ENCODE measurements at regions not wholly inside any gene's neighbourhood (a gene's known extent, or its start where the extent isn't known, plus 50 kb on each side); places are given as distances from the start of the nearest gene placed in this dataset.
A peak's percentile ranks its signal among the peaks of the same experiment; 100 is the strongest.

DNA sequence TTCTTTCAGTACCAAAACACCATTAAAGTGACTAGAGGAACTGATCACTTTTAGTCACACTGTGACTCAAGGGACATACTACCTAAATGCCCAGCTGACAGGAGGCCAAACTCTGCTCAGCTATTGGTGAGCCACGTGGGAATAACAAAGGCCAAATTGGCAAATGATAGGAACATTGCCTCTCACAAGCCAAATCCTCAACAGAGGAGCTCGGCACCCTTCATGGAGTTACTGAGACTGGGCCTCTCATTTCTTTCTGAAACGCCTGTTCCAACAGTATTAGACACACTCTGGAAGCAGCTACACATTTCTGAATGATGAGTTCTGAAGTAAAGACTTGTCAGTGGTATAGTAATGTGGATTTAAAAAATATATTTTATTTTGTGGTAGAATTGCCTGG, 166.0 kb upstream of the COL8A1 start:
- no peak overlapping the region for H3K4me2 ChIP-seq (ENCODE audit: extremely low read depth, insufficient read depth, low read length)
- peak in 1 of 2 donors; percentile 12 for DNase-seq (ENCODE audit: low read depth in 2 of 2)

DNA sequence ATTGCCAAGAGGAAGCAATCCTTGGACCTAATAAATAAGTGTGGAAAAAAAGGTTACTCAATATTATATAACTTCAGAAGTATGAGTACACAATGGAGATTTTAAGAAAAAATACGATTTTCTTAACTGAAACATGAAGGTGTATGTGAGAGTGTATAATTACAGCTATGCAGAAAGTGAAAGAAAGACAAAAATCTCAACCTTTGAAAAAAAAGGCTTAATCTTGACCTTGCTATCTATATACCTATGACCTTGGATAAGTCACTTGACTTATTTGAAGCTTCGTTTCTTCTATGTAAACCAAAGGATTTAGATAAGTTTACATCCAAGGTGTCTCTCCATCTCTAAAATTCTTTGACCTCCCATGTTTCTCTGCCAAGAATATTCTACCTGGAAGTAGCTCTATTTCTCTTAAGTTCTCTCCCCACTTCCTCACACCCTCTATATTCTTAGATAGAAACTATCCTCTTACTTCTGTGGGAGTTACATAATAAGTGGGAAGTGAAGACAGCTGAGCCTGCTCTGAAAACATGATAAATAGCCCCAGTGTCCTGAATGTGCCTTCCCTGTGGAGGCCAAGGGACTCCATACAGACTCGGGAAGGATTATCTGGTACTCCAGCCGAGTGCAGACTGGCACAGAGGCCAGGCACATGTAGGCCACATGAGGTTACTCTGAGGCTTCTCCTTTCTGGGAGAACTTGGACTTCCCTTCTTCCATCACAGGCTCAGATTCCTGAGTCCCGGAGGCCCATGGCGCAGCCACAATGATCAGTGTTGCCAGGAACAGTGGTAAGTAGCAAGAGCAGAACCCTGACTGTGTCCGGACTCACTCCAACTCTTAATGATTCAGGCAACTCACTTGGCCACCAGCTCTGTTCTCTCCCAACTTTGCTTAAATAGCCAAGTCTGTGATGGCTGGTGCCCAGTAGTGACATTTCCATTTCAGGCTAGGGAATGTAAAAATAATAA, 166.8 kb upstream of the COL8A1 start:
- TF ChIP-seq, protein P1, sequence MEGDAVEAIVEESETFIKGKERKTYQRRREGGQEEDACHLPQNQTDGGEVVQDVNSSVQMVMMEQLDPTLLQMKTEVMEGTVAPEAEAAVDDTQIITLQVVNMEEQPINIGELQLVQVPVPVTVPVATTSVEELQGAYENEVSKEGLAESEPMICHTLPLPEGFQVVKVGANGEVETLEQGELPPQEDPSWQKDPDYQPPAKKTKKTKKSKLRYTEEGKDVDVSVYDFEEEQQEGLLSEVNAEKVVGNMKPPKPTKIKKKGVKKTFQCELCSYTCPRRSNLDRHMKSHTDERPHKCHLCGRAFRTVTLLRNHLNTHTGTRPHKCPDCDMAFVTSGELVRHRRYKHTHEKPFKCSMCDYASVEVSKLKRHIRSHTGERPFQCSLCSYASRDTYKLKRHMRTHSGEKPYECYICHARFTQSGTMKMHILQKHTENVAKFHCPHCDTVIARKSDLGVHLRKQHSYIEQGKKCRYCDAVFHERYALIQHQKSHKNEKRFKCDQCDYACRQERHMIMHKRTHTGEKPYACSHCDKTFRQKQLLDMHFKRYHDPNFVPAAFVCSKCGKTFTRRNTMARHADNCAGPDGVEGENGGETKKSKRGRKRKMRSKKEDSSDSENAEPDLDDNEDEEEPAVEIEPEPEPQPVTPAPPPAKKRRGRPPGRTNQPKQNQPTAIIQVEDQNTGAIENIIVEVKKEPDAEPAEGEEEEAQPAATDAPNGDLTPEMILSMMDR (conservative IDR thresholded peaks at IDR 0.05 in 1 of 2, IDR thresholded peaks at IDR 0.05 in 1 of 2; ENCODE audit: low read depth in 1 of 2, low read length in 2 of 2) = no peak
- H3K4me3 ChIP-seq (replicated peaks in 1 of 4; ENCODE audit: control extremely low read depth in 1 of 4, insufficient read depth in 1 of 4, low read depth in 3 of 4, low read length in 4 of 4) = no peak overlapping the region
- no peak overlapping the region for H3K27ac ChIP-seq (ENCODE audit: insufficient read depth, low read length)
- H3K79me2 ChIP-seq (ENCODE audit: control insufficient read depth, insufficient read depth, low read length) = no peaks in the 10 kb centered on the region
- H3K36me3 ChIP-seq (ENCODE audit: control insufficient read depth, insufficient read depth, low read length) = no peaks in the 10 kb centered on the region
- H3K9me3 ChIP-seq (ENCODE audit: control insufficient read depth, insufficient read depth, low read depth, low read length) = no peaks in the 10 kb centered on the region
- H3K9ac ChIP-seq (ENCODE audit: insufficient read depth, low read length) = no peak overlapping the region
- H3K4me2 ChIP-seq (ENCODE audit: extremely low read depth, insufficient read depth, low read length) = no peak overlapping the region
- H2AFZ ChIP-seq (ENCODE audit: low read length) = no peak overlapping the region
- no peak for DNase-seq (ENCODE audit: low read depth in 2 of 2)
- no peaks in the 10 kb centered on the region for H4K20me1 ChIP-seq (ENCODE audit: control insufficient read depth, extremely low read depth, insufficient read depth, low read length)
- no peaks in the 10 kb centered on the region for H3K27me3 ChIP-seq (ENCODE audit: control insufficient read depth, insufficient read depth, low read length)
- peaks cover 2% of the 10 kb centered on the region for H3K4me1 ChIP-seq (ENCODE audit: control insufficient read depth, extremely low read depth, insufficient read depth, low read length)

More for the DNA sequence above, 166.0 kb upstream of the COL8A1 start:
- Histone ChIP-seq H3K36me3 (ENCODE audit: control insufficient read depth, insufficient read depth, low read length) (no peaks in the 10 kb centered on the region), H3K4me1 (ENCODE audit: control insufficient read depth, extremely low read depth, insufficient read depth, low read length) (peaks cover 2% of the 10 kb centered on the region), H3K79me2 (ENCODE audit: control insufficient read depth, insufficient read depth, low read length) (no peaks in the 10 kb centered on the region), H2AFZ (ENCODE audit: low read length) (no peak overlapping the region), H3K27ac (ENCODE audit: insufficient read depth, low read length) (no peak overlapping the region), H3K27me3 (ENCODE audit: control insufficient read depth, insufficient read depth, low read length) (no peaks in the 10 kb centered on the region), H3K9ac (ENCODE audit: insufficient read depth, low read length) (no peak overlapping the region), H4K20me1 (ENCODE audit: control insufficient read depth, extremely low read depth, insufficient read depth, low read length) (no peaks in the 10 kb centered on the region), H3K9me3 (ENCODE audit: control insufficient read depth, insufficient read depth, low read depth, low read length) (no peaks in the 10 kb centered on the region), H3K4me3 (replicated peaks in 1 of 4; ENCODE audit: control extremely low read depth in 1 of 4, insufficient read depth in 1 of 4, low read depth in 3 of 4, low read length in 4 of 4) (no peak overlapping the region)
- no peak for TF ChIP-seq EZH2 (IDR thresholded peaks at IDR 0.05; ENCODE audit: low read length, missing control alignments)
- TF ChIP-seq, protein P1 (conservative IDR thresholded peaks at IDR 0.05 in 1 of 2, IDR thresholded peaks at IDR 0.05 in 1 of 2; ENCODE audit: low read depth in 1 of 2, low read length in 2 of 2) = no peak

DNA sequence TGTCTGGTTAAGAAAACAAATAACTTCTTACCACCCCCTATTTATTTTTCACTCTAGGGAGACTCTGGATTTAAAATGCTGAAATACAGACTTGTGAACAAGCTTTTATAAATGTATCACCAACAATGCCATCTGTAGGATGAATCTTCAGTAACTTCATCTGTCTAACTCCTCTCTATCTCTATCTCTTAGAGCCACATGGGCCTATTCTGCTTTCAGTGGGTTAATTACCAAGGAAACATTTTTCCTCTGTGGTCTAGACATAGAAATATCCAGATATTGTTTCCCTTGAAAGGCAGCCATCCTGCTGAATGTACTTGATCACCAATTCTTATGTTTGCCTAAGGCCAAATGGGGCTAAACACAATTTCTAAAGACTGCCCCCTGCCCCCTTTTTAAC, 167.6 kb upstream of the COL8A1 start:
- Histone ChIP-seq H3K9me3 (ENCODE audit: control insufficient read depth, insufficient read depth, low read depth, low read length) (no peaks in the 10 kb centered on the region), H3K36me3 (ENCODE audit: control insufficient read depth, insufficient read depth, low read length) (no peaks in the 10 kb centered on the region), H2AFZ (ENCODE audit: low read length) (no peak overlapping the region), H3K79me2 (ENCODE audit: control insufficient read depth, insufficient read depth, low read length) (no peaks in the 10 kb centered on the region), H3K27ac (ENCODE audit: insufficient read depth, low read length) (no peak overlapping the region), H3K4me1 (ENCODE audit: control insufficient read depth, extremely low read depth, insufficient read depth, low read length) (peaks cover 2% of the 10 kb centered on the region), H4K20me1 (ENCODE audit: control insufficient read depth, extremely low read depth, insufficient read depth, low read length) (no peaks in the 10 kb centered on the region), H3K4me2 (ENCODE audit: extremely low read depth, insufficient read depth, low read length) (no peak overlapping the region), H3K27me3 (ENCODE audit: control insufficient read depth, insufficient read depth, low read length) (no peaks in the 10 kb centered on the region), H3K4me3 (replicated peaks in 1 of 4; ENCODE audit: control extremely low read depth in 1 of 4, insufficient read depth in 1 of 4, low read depth in 3 of 4, low read length in 4 of 4) (no peak overlapping the region), H3K9ac (ENCODE audit: insufficient read depth, low read length) (no peak overlapping the region)
- TF ChIP-seq, protein P1 (conservative IDR thresholded peaks at IDR 0.05 in 1 of 2, IDR thresholded peaks at IDR 0.05 in 1 of 2; ENCODE audit: low read depth in 1 of 2, low read length in 2 of 2) = no peak
- TF ChIP-seq EZH2 (IDR thresholded peaks at IDR 0.05; ENCODE audit: low read length, missing control alignments) = no peak
- peak in 1 of 2 donors; percentile 59 for DNase-seq (ENCODE audit: low read depth in 2 of 2)
